ENCODE measurements at regions not wholly inside any gene's neighbourhood (a gene's known extent, or its start where the extent isn't known, plus 50 kb on each side); places are given as distances from the start of the nearest gene placed in this dataset.

- no peak for TF ChIP-seq POLR2A (IDR thresholded peaks at IDR 0.05)
- TF ChIP-seq CTCF (IDR thresholded peaks at IDR 0.05), result no peak
Measured at GRCh38 chr19:31119951-31120690, 229.1 kb downstream of the TSHZ3 start.
